ENCODE measurements at regions not wholly inside any gene's neighbourhood (a gene's known extent, or its start where the extent isn't known, plus 50 kb on each side); places are given as distances from the start of the nearest gene placed in this dataset.

GRCh38 chr7:125061776-125062397 lies 132.3 kb upstream of the POT1 start:
- TF ChIP-seq FOXM1 (IDR thresholded peaks at IDR 0.05; ENCODE audit: borderline replicate concordance) (no peak), HDGF (IDR thresholded peaks at IDR 0.05; ENCODE audit: borderline replicate concordance) (no peak), ELF4 (IDR thresholded peaks at IDR 0.05) (no peak), TARDBP (IDR thresholded peaks at IDR 0.05) (no peak), BHLHE40 (IDR thresholded peaks at IDR 0.05; ENCODE audit: borderline replicate concordance) (no peak), SP1 (IDR thresholded peaks at IDR 0.05) (no peak), L3MBTL2 (conservative IDR thresholded peaks at IDR 0.05) (no peak), FOXK2 (IDR thresholded peaks at IDR 0.05) (no peak), ARNT (IDR thresholded peaks at IDR 0.05) (no peak), LEF1 (IDR thresholded peaks at IDR 0.05; ENCODE audit: borderline replicate concordance) (no peak)

Measured in HEK293T (cell line).